Neural cell (in vitro differentiated cells): ENCODE measurements at regions not wholly inside any gene's neighbourhood (a gene's known extent, or its start where the extent isn't known, plus 50 kb on each side); places are given as distances from the start of the nearest gene placed in this dataset.

ENCODE experiments used
- H2AFZ ChIP-seq: fragments of 200-600, 300-800 bp; sonication (generic), shearing (Covaris generic); 2 replicates; pipeline ENCODE4 v1.6.0; 2014; ENCODE audit warnings: low read depth, mild to moderate bottlenecking, antibody characterized with exemption, low read length, moderate library complexity
- H3F3A ChIP-seq: fragments of 200-600 bp; shearing (Covaris generic); 2 replicates; pipeline ENCODE4 v1.6.1; 2016; ENCODE audit warnings: mild to moderate bottlenecking, moderate library complexity, mixed read lengths, antibody characterized with exemption, low read length; ENCODE audit not compliant: insufficient read depth, poor library complexity, severe bottlenecking
- H3K27ac ChIP-seq: fragments of 200-600, 300-800 bp; sonication (generic), shearing (Covaris generic); 2 replicates; pipeline ENCODE4 v1.5.1; 2014; ENCODE audit warnings: mild to moderate bottlenecking, low read length, moderate library complexity
- H3K27me3 ChIP-seq: fragments of 300-800, 200-600 bp; sonication (generic), shearing (Covaris generic); 2 replicates; pipeline ENCODE4 v1.6.0; 2014; ENCODE audit warnings: mild to moderate bottlenecking, low read depth, low read length, moderate library complexity; ENCODE audit not compliant: insufficient read depth
- H3K36me3 ChIP-seq: fragments of 300-800, 200-600 bp; sonication (generic), shearing (Covaris generic); 2 replicates; pipeline ENCODE4 v1.5.1; 2014; ENCODE audit warnings: mild to moderate bottlenecking, antibody characterized with exemption, low read length, moderate library complexity; ENCODE audit not compliant: insufficient read depth
- H3K4me2 ChIP-seq: fragments of 300-800, 200-600 bp; sonication (generic), shearing (Covaris generic); 2 replicates; pipeline ENCODE4 v1.6.0; 2014; ENCODE audit warnings: mild to moderate bottlenecking, low read length
- H3K4me3 ChIP-seq: fragments of 300-800, 200-600 bp; sonication (generic), shearing (Covaris generic); 2 replicates; pipeline ENCODE4 v1.5.1; 2014; ENCODE audit warnings: mild to moderate bottlenecking, low read length, moderate library complexity
- H3K79me2 ChIP-seq: fragments of 200-600 bp; shearing (Covaris generic); replicated peaks from 2 replicates; pipeline ENCODE4 v1.6.0; 2014; ENCODE audit warnings: mild to moderate bottlenecking, low read length, moderate library complexity; ENCODE audit not compliant: insufficient read depth
- H3K9ac ChIP-seq: fragments of 300-800, 200-600 bp; sonication (generic), shearing (Covaris generic); 2 replicates; pipeline ENCODE4 v1.6.1; 2016; ENCODE audit warnings: mild to moderate bottlenecking, low read length, mixed read lengths
- H3K9me2 ChIP-seq: fragments of 200-600 bp; shearing (Covaris generic); 2 replicates; pipeline ENCODE4 v1.6.1; 2016; ENCODE audit warnings: mild to moderate bottlenecking, low read length, mixed read lengths; ENCODE audit not compliant: insufficient read depth
- H3K9me3 ChIP-seq: fragments of 200-600, 300-800 bp; sonication (generic), shearing (Covaris generic); 2 replicates; pipeline ENCODE4 v1.6.1; 2016; ENCODE audit warnings: mild to moderate bottlenecking, mixed run types, low read length, moderate library complexity, mixed read lengths
- H4K20me1 ChIP-seq: fragments of 200-600 bp; shearing (Covaris generic); 2 replicates; pipeline ENCODE4 v1.6.1; 2016; ENCODE audit warnings: mild to moderate bottlenecking, mixed run types; ENCODE audit not compliant: insufficient read depth
- EP300 ChIP-seq: fragments of 450-650 bp; conservative IDR thresholded peaks from 2 replicates; pipeline ENCODE4 v1.6.1; 2014; ENCODE audit warnings: antibody characterized with exemption, mild to moderate bottlenecking, moderate library complexity; ENCODE audit not compliant: poor library complexity, severe bottlenecking
- EZH2 ChIP-seq: fragments of 200-600, 300-800 bp; shearing (Covaris generic), sonication (generic); IDR thresholded peaks from 2 replicates; pipeline ENCODE4 v1.6.1; 2014; ENCODE audit warnings: antibody characterized with exemption, low read length, borderline replicate concordance, mild to moderate bottlenecking; ENCODE audit not compliant: insufficient read depth, poor library complexity, severe bottlenecking
- MXI1 ChIP-seq: fragments of 450-650 bp; conservative IDR thresholded peaks from 2 replicates; pipeline ENCODE4 v1.6.1; 2014; ENCODE audit warnings: antibody characterized with exemption, mild to moderate bottlenecking; ENCODE audit not compliant: poor library complexity, severe bottlenecking
- POLR2AphosphoS5 ChIP-seq: IDR thresholded peaks from 2 replicates; pipeline ENCODE4 v1.6.1; 2012
- RAD21 ChIP-seq: fragments of 450-650 bp; conservative IDR thresholded peaks from 2 replicates; pipeline ENCODE4 v1.6.1; 2014; ENCODE audit warnings: antibody characterized with exemption, mild to moderate bottlenecking, moderate library complexity
- REST ChIP-seq: IDR thresholded peaks from 2 replicates; pipeline ENCODE4 v1.6.1; 2012; ENCODE audit warnings: borderline replicate concordance
- SMC3 ChIP-seq: fragments of 450-650 bp; conservative IDR thresholded peaks from 2 replicates; pipeline ENCODE4 v1.6.1; 2014; ENCODE audit warnings: antibody characterized with exemption, mild to moderate bottlenecking, moderate library complexity; ENCODE audit not compliant: poor library complexity
- TAF1 ChIP-seq: IDR thresholded peaks from 2 replicates; pipeline ENCODE4 v1.6.1; 2012; ENCODE audit warnings: low read depth
- TF ChIP-seq, protein P1 (sequence below): fragments of 450-650 bp; IDR thresholded peaks from 2 replicates; pipeline ENCODE4 v1.5.1; 2014; ENCODE audit warnings: antibody characterized with exemption, mild to moderate bottlenecking, moderate library complexity; ENCODE audit not compliant: poor library complexity, severe bottlenecking

DNA sequence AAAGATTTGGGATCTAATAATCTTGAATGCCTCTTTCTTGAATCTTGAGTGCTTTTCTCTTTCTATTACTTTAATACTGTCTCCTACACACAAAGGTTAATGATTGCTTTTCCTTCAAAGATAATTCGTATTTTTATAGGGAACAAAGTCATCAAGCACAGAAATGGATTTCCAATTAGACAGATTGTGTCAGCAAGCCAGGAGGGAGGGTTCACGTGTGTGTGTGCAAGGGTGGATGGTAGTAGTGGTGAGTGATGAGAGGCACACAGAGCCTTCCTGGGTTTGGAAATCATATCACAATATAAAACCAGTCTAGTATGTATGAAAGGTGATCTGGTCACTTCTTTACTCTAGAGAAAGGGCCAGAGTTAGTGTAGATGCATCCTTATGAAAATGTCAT lies 51.2 kb upstream of the NEDD9 start:
- no peak overlapping the region for H3K4me2 ChIP-seq
- no peak for TF ChIP-seq MXI1
- TF ChIP-seq EP300 = no peak
- no peak for TF ChIP-seq REST
- TF ChIP-seq EZH2 = no peak
- TF ChIP-seq, protein P1, sequence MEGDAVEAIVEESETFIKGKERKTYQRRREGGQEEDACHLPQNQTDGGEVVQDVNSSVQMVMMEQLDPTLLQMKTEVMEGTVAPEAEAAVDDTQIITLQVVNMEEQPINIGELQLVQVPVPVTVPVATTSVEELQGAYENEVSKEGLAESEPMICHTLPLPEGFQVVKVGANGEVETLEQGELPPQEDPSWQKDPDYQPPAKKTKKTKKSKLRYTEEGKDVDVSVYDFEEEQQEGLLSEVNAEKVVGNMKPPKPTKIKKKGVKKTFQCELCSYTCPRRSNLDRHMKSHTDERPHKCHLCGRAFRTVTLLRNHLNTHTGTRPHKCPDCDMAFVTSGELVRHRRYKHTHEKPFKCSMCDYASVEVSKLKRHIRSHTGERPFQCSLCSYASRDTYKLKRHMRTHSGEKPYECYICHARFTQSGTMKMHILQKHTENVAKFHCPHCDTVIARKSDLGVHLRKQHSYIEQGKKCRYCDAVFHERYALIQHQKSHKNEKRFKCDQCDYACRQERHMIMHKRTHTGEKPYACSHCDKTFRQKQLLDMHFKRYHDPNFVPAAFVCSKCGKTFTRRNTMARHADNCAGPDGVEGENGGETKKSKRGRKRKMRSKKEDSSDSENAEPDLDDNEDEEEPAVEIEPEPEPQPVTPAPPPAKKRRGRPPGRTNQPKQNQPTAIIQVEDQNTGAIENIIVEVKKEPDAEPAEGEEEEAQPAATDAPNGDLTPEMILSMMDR = no peak
- no peak for TF ChIP-seq SMC3
- no peak for TF ChIP-seq RAD21
- TF ChIP-seq TAF1 = no peak
- TF ChIP-seq POLR2AphosphoS5 = no peak

DNA sequence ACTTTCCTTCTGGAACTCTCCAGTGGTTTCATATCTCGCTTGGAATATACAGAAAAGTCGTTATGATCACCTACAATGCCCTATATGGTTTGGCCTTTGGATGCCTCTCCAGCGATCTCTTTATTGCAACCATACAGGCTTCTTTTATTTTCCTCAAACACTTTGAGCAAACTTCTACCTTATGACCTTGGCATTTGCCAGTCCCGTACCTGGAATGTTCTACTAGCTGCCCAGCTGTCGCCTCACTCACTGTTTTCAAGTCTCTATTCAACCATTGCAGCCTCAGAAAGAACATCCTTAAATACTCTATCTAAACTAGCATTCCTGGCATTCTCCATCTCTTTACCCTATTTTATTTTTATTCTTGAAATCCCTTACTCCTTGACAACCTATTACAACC lies 50.4 kb upstream of the NEDD9 start:
- H2AFZ ChIP-seq = no peak overlapping the region
- no peak overlapping the region for H3K27ac ChIP-seq
- no peaks in the 10 kb centered on the region for H3K9me2 ChIP-seq
- H3F3A ChIP-seq = no peaks in the 10 kb centered on the region
- H3K4me3 ChIP-seq = no peak overlapping the region
- H3K36me3 ChIP-seq = no peaks in the 10 kb centered on the region
- TF ChIP-seq MXI1 = no peak
- no peak for TF ChIP-seq EZH2
- no peak for TF ChIP-seq EP300
- TF ChIP-seq TAF1 = no peak
- no peak for TF ChIP-seq REST
- TF ChIP-seq SMC3 = no peak
- TF ChIP-seq, protein P1 = no peak
- no peak for TF ChIP-seq POLR2AphosphoS5
- no peak for TF ChIP-seq RAD21
- no peaks in the 10 kb centered on the region for H4K20me1 ChIP-seq
- no peaks in the 10 kb centered on the region for H3K27me3 ChIP-seq
- H3K79me2 ChIP-seq = no peaks in the 10 kb centered on the region
- H3K9me3 ChIP-seq = no peaks in the 10 kb centered on the region
- H3K9ac ChIP-seq = no peak overlapping the region
- H3K4me2 ChIP-seq = no peak overlapping the region

More for the DNA sequence above, 51.2 kb upstream of the NEDD9 start:
- no peaks in the 10 kb centered on the region for H4K20me1 ChIP-seq
- H3K9me3 ChIP-seq = no peaks in the 10 kb centered on the region
- H3K36me3 ChIP-seq = no peaks in the 10 kb centered on the region
- no peak overlapping the region for H2AFZ ChIP-seq
- no peaks in the 10 kb centered on the region for H3K27me3 ChIP-seq
- H3K27ac ChIP-seq = no peak overlapping the region
- no peaks in the 10 kb centered on the region for H3K79me2 ChIP-seq
- H3K4me3 ChIP-seq = no peak overlapping the region
- H3K9me2 ChIP-seq = no peaks in the 10 kb centered on the region
- no peaks in the 10 kb centered on the region for H3F3A ChIP-seq
- no peak overlapping the region for H3K9ac ChIP-seq
